Vagina (tissue), 2 donors: ENCODE measurements at regions not wholly inside any gene's neighbourhood (a gene's known extent, or its start where the extent isn't known, plus 50 kb on each side); places are given as distances from the start of the nearest gene placed in this dataset.

Experiments
- POLR2A ChIP-seq, 2 donors: fragments of 450-650 bp; IDR thresholded peaks; one replicate each; pipeline ENCODE4 v1.6.1; 2017; ENCODE audit warnings: antibody characterized with exemption in 2 of 2, mild to moderate bottlenecking in 2 of 2, moderate library complexity in 2 of 2
- POLR2AphosphoS5 ChIP-seq, 2 donors: sonication (generic); formaldehyde crosslinking; IDR thresholded peaks; one replicate each; pipeline ENCODE4 v1.9.0; 2017; ENCODE audit warnings: antibody characterized with exemption in 2 of 2, mild to moderate bottlenecking in 2 of 2, low read depth in 1 of 2; ENCODE audit not compliant: insufficient read depth in 1 of 2
- TF ChIP-seq, protein P1 (sequence below), 3 experiments: fragments of 450-650 bp in 2 of 3; fragments of 200-600 bp in 1 of 3; sonication (generic) in 1 of 3; IDR thresholded peaks; one replicate each; pipeline ENCODE4 v1.5.1; 2017 to 2019; ENCODE audit warnings: antibody characterized with exemption in 3 of 3, mild to moderate bottlenecking in 2 of 3, moderate library complexity in 2 of 3

DNA sequence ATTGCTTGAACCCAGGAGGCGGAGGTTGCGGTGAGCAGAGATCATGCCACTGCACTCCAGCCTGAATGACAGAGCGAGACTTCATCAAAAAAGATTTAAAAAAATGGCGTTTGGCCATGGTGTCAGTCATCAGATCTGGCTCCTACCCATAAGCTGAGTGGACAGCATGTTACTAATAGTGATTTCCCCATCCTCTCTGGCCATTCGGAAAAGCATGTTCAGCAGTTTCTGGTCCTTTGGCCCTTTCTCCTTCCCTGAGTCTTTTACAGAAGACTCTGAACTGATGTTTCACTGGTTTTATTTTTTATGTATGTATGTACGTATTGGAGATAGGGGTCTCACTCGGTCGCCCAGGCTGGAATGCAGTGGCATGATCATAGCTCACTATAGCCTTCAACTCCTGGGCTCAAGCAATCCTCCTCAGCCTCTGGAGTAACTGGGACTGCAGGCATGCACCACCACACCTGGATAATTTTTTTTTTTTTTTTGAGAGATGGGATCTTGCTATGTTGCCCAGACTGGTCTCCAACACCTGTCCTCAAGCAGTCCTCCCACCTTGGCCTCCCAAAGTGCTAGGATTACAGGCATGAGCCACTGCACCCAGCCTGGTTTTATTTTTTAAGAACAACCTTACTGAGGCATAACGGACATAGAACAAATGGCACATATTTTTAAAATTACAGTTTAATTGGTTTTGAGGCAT, 84.2 kb upstream of the CNKSR3 start:
- TF ChIP-seq, protein P1, sequence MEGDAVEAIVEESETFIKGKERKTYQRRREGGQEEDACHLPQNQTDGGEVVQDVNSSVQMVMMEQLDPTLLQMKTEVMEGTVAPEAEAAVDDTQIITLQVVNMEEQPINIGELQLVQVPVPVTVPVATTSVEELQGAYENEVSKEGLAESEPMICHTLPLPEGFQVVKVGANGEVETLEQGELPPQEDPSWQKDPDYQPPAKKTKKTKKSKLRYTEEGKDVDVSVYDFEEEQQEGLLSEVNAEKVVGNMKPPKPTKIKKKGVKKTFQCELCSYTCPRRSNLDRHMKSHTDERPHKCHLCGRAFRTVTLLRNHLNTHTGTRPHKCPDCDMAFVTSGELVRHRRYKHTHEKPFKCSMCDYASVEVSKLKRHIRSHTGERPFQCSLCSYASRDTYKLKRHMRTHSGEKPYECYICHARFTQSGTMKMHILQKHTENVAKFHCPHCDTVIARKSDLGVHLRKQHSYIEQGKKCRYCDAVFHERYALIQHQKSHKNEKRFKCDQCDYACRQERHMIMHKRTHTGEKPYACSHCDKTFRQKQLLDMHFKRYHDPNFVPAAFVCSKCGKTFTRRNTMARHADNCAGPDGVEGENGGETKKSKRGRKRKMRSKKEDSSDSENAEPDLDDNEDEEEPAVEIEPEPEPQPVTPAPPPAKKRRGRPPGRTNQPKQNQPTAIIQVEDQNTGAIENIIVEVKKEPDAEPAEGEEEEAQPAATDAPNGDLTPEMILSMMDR (IDR thresholded peaks at IDR 0.05): no peak
- TF ChIP-seq POLR2AphosphoS5 (IDR thresholded peaks at IDR 0.05; ENCODE audit: insufficient read depth in 1 of 2, low read depth in 1 of 2) (no peak), POLR2A (IDR thresholded peaks at IDR 0.05) (no peak)
